AG09309 (cell line): ENCODE measurements at regions not wholly inside any gene's neighbourhood (a gene's known extent, or its start where the extent isn't known, plus 50 kb on each side); places are given as distances from the start of the nearest gene placed in this dataset.
A peak's percentile ranks its signal among the peaks of the same experiment; 100 is the strongest.

Experiments
- DNase-seq: peaks from one replicate; pipeline ENCODE4 v3.0.0-alpha.2; 2010; ENCODE audit warnings: low read depth
- H3K4me3 ChIP-seq: 2 replicates; pipeline ENCODE4 v1.5.1; 2011; ENCODE audit warnings: mild to moderate bottlenecking, low read depth, low read length, moderate library complexity; ENCODE audit not compliant: control insufficient read depth
- TF ChIP-seq, protein P1 (sequence below): IDR thresholded peaks from 2 replicates; pipeline ENCODE4 v1.5.1; 2011; ENCODE audit warnings: mild to moderate bottlenecking, low read depth, low read length, inconsistent platforms; ENCODE audit not compliant: insufficient read depth, control insufficient read depth; ENCODE audit errors: missing control alignments

- no peak for DNase-seq
- TF ChIP-seq, protein P1, sequence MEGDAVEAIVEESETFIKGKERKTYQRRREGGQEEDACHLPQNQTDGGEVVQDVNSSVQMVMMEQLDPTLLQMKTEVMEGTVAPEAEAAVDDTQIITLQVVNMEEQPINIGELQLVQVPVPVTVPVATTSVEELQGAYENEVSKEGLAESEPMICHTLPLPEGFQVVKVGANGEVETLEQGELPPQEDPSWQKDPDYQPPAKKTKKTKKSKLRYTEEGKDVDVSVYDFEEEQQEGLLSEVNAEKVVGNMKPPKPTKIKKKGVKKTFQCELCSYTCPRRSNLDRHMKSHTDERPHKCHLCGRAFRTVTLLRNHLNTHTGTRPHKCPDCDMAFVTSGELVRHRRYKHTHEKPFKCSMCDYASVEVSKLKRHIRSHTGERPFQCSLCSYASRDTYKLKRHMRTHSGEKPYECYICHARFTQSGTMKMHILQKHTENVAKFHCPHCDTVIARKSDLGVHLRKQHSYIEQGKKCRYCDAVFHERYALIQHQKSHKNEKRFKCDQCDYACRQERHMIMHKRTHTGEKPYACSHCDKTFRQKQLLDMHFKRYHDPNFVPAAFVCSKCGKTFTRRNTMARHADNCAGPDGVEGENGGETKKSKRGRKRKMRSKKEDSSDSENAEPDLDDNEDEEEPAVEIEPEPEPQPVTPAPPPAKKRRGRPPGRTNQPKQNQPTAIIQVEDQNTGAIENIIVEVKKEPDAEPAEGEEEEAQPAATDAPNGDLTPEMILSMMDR, result no peak
- H3K4me3 ChIP-seq, result no peak overlapping the region
These were observed 71.4 kb downstream of the TLR4 start for GRCh38 chr9:117775591-117775990.

DNA sequence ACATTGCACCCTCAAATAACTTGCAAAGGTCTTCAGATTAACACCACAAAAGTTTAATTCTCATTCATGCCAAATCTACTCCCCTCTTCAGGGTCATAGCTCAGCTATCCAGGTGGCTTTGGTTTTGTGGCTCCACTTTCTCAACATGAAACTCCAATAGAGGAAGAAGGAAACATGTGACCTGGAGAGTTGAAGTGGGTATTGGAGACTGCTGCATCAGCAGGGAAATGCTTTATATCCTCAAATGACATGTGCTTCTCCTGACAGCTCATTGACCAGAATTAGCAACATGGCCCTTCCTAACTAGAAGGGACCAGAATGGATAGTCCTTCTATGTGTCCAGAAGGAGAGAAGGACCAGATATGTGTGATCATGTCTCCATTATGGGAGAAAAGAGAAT, 73.6 kb downstream of the TLR4 start:
- DNase-seq, result no peak
- TF ChIP-seq, protein P1, result no peak

GRCh38 chr9:117779760-117780159, 75.6 kb downstream of the TLR4 start:
- no peak overlapping the region for H3K4me3 ChIP-seq
- TF ChIP-seq, protein P1, result no peak
- DNase-seq, result no peak

More for the DNA sequence above, 73.6 kb downstream of the TLR4 start:
- no peak overlapping the region for H3K4me3 ChIP-seq

DNA sequence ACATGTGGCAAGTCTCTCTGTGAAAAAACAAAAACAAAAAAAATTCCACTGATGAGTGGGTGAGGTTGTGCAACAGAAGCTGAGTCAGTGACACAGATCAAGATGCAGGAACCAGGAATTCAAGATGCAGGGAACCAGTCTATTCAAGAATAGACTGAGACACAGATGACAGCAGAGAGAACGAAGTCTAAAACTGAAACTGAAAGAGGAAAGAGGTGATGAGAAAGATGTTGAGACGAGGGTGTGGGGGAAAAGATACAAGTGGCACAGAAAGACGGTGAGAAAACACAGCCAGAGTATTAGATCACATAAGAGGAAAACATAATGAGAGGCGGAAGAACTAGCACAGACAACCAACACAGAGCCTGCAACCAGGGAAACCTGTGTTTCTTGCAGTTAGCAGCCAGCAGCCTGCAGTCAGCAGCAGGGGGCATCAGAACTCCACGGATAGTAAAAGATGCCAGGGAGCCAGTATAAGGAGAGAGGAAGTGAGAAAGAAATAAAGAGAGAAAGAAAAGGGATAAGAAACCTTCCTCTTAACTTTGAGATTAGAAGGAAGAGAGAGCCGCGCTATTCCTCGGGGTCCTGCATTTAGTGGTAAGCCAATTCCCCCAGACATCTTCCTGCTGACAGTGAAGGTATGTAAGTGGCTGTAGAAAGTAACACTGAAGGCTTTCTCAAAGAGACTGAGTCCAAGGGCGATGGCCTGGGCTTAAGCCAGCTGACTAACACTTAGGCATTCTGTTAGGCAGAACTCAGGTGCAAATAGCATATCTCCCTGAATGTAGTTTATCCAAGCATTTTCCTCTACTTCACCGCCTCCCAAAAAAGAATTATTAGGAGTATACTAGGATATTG, 79.0 kb downstream of the TLR4 start:
- peak overlapping the region; percentile 31 for H3K4me3 ChIP-seq
- peak; percentile 56 for DNase-seq
- TF ChIP-seq, protein P1, result peak; percentile 93

DNA sequence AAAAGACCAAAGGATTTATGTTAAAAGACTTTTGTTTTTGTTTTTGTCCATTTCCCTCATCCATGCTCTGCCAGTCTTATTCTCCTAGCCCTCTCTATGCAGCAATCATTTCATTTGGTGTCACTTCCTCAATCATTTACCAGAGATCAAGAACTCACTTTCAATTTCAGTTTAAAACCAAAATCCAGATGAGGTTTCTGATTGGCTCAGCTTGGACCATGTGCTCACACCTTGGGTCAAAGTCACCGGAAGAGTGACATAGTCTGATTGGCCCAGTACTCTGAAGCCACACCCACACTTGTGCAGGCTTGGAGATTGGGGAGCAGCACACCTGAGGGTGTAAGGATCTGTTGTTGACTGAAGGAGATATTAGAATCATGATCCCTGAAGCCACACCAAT, 79.6 kb downstream of the TLR4 start:
- TF ChIP-seq, protein P1, result no peak
- H3K4me3 ChIP-seq, result no peak overlapping the region
- DNase-seq, result no peak

- no peak overlapping the region for H3K4me3 ChIP-seq
- no peak for DNase-seq
- TF ChIP-seq, protein P1, result no peak
These were observed 80.8 kb downstream of the TLR4 start for GRCh38 chr9:117784996-117785395.
